ENCODE measurements at regions not wholly inside any gene's neighbourhood (a gene's known extent, or its start where the extent isn't known, plus 50 kb on each side); places are given as distances from the start of the nearest gene placed in this dataset.

DNA sequence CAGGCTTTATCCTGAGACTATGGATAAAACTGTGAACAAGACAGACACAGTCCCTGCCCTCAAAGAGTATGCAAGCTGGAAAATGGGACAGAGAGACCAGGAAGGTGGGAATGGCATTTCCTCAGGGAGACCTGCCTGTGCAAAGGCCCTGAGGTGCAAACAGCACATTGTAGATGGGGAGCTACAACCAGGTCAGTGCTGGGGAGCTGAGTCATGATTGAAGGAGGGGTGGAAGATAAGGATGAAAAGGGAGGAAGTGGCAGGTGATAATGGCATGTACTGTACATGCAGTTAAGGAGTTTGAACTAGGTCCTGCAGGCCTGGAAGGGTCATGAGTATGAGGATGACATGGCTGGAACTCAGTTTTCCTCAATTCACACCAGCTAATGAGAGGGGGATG is 75.5 kb upstream of the BOD1 start:
- no peak for DNase-seq

DNA sequence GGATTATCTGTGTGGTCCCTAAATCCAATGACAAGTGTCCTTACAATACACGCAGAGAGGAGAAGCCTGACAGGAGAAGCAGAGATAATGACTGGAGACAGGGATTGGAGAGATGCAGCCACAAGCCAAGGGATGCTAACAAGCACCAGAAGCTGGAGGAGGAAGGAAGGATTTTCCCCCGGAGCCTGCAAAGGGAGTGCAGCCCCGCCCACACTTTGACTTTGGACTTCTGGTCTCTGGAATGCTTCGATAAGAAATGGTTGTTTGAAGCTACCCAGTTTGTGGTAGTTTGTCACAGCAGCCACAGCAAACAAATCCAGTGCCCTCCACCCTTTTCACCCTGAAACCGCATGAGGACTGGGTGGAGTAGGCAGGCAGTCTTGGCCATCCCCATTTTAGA is 77.2 kb upstream of the BOD1 start:
- no peak for DNase-seq

DNA sequence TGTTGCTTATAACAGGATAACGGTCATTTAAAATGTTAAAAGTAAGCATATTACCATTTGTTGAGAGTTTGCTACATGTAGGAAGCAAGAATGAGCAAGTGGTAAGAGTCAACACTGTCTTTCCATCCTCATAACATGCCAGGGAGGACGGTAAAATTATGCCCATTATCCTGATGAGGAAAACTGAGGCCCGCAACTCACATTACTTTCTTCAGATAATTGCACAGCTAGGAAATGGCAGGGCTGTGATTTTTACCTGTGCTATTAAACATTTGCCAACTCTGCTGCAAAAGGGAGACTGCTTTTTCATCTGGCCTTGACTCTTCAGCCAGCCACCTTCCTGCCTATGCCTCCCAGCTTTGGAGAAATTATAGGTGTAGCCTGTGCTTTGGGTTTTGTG is 79.8 kb upstream of the BOD1 start:
- DNase-seq = no peak

DNA sequence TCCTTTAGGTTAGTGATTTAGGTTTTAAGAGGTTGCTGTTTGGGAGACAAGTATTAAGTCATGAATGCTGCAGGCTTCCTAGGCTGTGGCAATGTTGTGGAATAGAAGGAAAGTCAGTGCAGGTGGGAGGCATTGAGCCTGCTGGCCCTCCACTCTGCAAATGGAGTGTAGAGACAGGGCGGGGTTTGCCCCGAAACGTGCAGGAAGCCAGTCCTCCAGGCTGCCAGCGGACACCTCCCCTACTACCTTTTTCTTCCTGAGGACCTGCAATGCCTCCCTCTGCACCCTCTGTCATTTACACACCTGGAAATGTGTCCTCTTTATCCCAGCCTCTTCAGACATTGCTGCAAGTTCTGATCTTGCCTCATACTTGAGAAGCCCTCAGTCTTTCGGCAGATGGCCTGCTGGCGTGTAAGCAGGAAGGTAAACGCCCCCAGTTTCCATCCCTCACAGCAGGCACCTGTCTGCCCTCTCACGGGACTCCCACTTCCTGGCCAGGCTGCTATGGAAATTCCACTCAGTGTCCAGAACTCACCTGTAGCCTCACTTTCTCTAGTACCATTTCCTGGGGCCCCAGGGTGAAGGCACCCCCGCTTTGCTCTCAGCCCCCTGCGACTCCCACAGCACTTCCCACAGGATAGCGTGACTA is 81.6 kb upstream of the BOD1 start:
- DNase-seq = peak; percentile 28

DNA sequence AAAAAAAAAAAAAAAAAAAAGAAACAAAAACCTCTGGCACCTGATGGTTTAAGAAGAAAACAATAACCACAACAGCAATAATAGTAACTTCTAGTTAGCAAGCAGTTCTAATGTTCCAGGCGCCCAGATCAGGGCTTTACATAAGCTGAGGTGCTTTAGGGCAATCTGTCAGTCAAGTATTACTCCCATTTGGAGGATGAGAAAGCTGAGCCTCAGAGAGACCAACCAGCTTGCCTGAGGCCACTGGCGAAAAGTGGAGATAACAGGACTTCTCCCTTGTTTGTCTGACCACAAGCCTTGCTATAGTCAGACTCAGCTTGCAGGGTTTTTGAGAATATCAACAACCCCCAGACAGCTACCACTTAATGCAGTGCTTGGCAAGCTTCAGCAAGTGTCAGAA is 83.5 kb upstream of the BOD1 start:
- no peak for DNase-seq

DNA sequence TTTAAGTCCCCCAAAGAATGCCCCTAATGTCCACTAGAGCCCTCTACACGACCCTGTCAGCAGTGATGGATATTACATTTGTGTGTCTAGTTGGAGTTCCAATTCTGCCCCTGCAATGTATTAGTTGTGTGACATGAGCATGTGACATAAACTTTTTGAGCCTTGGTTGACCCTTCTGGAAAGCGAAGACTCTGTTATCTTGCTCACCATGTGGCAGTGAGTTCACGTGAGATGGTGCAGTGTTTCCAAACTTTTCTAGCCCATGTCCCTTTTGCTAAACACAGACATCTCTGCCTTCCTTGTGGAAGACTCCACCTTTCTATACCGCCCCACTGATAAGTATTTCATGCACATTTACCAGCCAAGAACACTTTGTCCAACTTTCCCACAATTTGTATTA is 87.0 kb upstream of the BOD1 start:
- DNase-seq = no peak

DNA sequence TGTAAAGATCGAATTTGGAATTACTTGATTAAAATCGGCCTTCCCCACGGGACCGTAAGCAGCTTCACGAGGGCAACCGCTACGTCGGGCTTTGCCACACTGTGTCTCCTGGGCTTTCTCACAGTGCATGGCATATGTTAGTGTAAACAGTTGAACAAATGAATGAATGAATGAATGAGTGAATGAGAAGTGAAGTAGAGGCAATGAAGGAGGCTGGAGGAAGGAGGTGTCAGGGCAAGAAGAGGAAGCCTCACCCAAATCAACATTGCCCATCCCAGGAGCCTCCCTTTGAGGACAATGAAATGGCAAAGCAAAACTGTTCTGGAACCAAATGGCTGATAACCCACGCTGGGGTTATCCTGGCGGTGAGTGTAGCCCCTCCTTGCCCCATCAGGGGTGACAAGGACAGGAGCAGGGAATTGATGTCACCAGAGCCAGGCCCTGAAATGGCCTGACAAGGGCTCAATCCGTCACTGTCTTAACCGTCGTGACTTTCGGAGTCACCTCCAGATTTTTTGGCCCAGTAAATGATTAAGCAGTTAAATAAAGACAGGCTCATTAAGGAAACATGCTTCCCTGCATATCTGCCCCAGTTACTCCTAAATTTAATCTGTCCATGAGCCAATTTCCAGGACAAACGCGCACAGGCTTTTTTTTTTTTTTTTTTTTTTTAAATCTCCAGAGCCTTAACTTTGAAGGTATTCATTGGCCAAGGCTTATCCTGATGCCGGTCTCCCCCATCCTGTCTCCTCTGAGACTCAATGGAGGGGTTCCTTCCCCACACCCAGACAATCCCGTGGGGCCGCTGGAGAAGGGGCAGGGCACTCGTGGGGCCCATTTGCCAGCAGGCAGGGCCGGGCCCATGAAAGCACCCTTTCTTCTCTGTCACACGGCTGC is 88.4 kb upstream of the BOD1 start:
- DNase-seq = no peak

DNA sequence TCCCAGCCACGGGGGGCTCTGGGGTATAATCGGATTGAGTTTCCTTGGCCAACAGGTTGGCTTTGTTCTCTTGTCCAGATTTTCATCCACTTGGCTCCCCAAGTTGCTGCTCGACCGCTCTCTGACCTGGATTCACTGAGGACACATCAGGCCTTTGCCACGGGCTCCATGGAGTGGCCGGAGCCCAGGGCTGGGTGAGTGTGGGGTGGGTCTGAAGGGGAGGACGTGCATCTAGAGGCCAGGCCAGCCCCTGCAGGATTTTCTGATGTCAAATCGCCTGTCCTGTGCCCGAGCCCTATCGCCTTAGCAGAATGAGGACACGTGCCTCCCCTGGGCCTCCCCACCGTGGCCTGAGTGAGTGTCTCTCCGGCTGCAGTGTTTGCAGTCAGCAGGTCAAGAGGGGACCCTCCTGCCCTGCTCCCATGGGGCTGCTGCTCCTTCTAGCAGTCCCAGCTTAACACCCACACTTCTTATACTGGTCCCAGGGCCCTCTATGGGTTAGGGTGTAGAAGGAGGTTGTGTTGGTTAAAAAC is 89.1 kb upstream of the BOD1 start:
- no peak for DNase-seq

DNA sequence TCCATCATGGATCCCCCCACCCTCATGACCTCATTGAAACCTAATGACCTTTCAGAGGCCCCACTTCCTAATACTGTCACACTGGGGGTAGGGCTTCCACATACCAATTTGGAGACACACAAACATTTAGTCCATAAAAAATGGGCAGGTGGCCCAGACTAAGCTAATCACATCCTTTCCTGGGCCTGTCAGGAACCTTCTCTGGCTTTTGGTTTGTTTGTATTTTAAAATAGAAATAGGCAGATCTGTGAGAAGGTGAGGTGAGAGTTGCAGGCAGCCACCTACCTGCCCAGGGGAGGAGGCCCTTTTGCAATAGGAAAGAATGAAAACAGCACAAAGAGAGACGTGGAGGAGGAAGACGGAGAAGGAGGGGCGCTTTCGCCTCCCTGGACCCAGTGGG is 90.2 kb upstream of the BOD1 start:
- DNase-seq = no peak

DNA sequence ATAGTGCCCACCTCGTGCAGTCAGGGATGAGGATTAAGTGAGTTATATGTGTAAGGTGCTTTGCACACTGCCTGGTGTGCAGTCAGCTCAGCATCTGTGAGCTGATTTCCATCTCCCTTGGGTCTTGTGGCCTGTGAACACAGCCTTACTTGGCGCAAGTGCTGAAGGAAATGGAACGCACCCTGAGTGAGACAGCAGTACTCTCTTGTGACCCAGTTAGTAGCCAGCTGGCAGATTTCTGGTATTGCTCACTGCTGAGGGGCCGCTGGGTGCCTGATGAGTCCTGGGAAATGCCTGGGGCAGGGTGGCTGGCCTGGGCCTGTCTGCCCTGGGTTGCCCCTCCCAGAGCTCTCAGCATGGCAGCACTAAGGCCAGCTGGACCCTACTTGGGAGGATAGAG is 90.9 kb upstream of the BOD1 start:
- no peak for DNase-seq

DNA sequence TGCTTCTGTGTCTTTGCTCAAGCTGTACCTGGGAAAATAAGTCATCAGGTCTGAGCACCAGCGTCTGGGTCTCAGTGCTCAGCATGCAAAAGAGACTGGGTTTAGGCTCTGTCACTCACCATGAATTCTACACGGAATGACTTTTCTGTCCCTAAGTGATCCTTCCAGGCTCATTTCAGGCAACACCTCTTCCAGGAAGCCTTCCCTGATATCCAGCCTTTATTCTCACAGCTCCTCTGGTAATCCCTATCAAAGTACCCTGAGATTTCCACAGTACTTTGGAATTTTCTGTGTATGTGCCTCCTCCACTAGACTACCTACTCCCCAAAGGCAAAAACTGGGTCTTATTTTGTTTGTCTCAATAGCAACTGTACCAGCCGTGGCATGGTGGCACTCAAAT is 92.7 kb upstream of the BOD1 start:
- DNase-seq = no peak

DNA sequence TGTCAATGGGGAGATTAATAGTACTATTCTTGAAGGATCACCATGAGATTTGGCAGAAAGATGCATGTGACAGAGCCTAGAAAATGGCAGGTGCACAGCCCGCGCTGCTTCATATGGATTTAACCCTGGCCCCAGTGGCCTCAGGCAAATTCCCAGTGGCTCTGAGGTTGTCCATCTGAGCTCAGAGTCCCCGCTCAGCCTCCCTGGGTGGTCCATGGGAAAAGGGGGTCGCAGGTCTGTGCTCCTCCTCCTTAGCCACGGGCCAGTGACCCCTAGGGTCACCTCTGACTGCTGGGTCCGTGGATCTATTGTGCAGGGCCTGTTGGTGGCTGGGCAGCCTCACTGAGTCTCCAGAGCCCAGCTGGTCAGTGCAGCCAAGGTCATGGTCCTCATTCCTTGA is 93.3 kb upstream of the BOD1 start:
- no peak for DNase-seq

DNA sequence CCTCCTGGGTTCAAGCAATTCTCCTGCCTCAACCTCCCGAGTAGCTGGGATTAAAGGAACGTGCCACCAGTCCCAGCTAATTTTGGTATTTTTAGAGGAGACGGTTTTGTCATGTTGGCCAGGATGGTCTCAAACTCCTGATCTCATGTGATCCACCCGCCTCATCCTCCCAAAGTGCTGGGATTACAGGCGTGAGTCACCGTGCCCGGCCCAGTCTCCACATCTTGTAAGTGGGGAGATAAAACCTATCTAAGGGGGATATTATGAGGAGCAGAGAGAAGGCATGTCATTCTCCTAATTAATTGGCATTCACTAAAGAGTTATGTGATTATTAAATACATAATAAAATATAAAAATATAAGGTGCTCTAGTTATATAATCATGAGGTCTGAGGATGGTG is 94.1 kb upstream of the BOD1 start:
- DNase-seq = no peak

DNA sequence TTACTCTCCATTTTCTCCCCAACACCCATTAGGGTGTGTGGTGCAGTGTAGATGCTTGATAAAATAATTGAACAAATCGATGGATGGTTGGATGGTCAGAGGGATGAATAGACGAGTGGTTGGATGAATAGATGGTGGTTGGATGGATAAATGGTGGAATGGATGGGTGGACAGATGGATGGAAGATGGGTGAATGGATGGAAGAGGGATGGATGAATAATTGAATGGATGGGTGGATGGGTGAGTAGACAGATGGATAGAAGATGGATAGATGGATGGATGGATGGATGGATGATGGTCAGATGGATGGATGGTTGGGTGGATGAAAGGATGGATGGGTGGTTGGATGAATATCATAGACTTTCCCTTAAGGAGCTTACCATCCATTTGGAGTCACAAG is 95.0 kb upstream of the BOD1 start:
- no peak for DNase-seq

DNA sequence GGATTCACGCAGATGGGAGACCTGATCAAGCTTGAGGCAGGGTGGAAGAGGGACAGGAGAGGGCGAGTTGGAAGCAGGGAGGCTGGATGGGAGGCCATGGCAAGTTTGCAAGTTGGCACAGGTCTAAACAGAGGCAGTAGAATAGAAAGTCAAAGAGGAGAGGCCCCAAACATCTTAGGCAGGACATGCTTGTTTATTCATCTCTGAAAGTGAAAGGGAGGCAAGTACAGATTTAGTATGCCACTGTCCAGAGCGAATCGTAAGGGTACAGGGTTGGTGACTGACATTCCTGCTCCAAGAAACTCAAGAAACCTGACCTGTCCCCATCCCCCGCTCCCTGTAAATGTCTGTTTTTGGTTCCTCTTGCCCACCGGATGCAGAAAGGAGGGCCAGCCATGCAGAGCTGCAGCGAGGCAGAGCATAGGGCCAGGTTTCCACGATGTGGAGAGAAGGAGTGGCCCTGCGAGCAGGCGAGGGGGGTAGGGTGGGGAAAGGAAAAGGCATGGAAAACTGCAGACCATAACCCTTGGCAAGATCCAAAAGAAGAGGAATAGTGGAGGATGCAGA is 96.2 kb upstream of the BOD1 start:
- DNase-seq = no peak

DNA sequence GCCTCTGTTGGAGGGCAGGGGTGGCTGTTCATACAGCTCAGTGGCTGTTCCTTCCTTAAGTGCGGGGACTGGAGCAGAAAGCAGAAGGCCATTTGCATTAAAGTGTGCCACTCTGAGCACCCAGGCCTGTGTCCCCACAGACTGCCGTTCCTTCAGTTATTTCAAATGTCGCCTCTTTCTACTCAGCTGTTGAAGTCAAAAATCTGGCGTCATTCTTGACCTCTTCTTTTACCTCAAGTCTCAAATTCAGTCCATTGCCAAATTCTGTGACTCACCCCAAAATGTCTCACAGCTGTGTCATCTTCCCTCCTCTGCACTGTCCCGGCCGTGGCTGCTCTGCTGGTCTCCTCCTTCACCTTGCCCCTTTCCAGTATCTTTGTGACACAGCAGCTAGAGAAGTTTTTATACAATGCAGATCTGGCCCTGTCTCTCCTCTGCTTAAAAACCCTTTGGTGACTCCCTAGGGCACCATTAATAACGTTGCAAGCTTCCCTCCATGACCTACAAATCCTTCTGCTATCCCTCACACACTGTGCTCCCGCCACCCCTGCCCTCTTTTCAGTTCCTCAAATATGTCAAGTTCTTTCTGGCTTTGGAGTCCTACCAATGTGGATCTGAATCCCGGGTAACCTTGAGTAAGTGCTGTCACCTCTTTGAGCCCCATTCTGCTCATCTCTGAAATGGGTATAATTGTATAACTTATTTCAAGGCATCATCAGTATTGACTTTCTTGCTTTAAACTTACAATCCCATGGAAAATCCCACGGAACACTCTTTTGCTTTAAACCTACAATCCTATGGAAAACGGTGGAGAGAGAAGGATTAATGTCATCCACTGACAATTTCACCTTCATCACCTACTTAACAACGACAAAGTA is 98.3 kb upstream of the BOD1 start:
- DNase-seq = no peak

DNA sequence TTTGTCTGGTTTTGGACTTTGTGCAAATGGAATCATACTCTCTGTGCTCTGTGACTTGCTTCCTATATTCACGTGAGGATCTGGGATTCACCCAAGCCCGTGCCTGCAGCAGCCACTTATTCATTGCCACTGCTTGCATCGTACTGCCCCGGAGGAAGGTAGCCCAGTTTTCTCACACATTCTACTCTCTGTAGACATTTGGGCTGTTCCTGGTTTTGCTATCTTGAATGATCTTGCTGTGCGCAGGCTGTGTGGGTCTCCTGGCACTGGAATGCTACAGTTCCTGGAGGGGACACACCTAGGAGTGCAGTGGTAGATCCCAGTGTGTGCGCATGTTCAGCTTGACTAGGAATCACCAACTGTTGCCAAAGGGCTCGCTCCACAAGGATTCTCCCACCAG is 99.2 kb upstream of the BOD1 start:
- DNase-seq = no peak

DNA sequence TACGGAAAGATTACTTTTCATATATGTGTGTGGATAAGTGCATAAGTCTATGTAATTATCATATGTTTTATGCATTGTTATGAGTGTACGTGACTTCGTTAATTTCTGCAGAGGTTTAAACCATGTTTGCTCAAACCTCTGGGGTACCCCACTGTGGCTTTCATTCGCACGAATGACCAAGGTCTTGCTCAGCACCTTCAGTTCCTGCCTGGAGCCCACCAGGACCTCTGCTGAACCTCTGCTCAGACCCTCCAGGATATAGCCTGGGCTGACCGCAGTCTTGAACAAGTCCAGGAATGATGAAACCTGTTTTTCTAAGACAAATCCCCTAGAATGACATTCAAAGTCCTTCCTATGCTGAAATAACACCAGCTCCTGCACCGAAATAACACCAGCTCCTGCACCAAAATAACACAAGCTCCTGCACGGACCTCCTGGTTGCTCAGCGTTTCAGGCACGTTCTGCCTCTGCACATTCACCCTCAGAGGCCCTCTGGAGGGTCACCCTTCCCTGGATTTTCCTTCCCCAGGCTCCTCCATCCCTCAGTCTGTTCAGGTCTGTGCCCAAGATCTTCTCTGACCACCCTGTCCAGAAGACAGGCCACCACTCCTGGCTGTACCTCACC is 99.7 kb upstream of the BOD1 start:
- DNase-seq = no peak

DNA sequence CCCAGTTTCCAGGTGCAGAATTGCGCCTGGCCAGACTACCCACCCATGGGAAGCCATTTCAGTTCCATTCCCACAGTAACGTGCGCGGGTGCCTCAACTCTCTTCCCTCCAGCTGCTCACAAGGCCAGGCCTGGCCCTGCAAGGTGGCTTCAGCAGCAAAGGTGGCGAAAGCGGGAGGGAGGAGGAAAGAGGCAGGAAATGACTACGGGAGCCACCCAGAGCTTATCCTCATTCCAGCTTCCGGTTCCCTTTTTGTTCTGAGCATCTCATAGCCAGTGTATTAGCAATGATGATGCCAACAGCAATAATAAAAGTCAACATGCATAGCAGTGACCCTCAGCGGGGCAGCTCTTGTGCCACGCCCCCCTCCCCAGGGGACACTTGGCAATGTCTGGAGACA is 101.5 kb upstream of the BOD1 start:
- no peak for DNase-seq

DNA sequence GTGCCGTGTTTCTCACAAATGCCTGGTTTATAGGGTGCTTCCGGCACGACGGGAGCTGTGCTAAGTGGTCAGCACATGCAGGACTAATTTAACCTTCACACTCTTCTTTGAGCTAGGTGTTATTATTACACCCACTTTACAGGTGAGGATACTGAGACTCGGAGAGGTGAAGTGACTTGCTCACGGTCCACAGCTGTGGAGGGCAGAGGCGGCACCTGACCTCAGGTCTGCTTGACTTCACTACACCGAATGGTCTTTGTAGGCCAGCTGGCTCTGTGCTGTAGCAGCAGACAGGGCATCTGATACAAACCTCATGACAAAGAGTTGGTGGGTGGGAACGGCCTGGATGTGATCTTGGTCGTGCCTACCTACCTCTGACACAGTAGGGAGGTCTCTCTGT is 102.0 kb upstream of the BOD1 start:
- no peak for DNase-seq

DNA sequence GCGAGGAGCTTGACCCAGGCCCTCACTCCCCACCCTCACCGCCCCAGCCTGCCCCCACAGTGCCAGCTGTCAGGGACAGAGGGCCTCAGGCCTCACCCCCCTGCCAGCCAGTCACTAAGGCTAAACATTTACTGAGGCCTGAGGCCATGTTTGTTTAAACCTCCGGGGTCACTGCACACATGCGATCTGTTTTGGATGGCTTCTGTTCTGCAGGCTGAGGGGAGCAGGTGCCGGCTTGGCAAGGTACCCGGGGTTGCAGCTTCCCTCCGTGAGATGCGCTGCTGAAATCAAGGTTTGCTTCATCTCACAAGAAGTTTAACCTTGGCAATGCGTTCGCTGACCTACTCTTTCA is 103.3 kb upstream of the BOD1 start:
- no peak for DNase-seq

DNA sequence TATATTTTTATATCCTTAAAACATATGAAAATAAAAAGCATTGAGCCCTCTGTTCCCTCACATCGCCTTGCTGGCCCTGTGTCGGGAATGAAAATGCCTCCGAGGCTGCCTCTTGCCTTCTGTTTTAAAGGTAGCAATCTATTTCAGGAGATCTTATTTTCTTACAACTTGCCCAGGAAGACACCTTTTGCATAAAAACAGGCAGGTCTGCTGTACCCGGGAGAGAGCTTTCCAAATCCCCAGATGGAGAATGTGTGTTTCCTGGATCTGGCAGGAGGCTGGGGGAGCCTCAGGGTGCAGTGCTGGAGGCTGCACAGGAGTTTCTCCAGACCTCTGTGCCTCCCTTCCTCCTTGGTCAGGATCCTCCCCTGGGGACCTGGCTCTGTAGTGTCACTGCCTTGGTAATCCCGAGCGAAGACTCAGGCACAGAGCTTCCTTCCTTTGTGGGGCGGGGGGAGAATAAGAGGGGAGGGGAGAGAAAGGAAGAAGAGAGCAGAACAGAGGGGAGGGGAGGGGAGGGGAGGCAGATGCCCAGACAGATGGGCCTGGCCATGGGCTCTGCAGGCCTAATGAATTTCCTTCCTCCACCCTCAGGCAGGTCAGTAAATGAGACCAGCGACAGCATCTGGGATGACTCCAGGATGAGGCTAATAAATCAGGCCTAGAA is 104.0 kb upstream of the BOD1 start:
- no peak for DNase-seq
